GM21526 (cell line): ENCODE measurements at regions not wholly inside any gene's neighbourhood (a gene's known extent, or its start where the extent isn't known, plus 50 kb on each side); places are given as distances from the start of the nearest gene placed in this dataset.
"Not testable (repeated sequence)": the region's sequence is repeated elsewhere in the genome, so short reads cannot be mapped to it uniquely, and the experiment has no call there.

ENCODE experiments used
- ATAC-seq: cut with Tn5 transposase; IDR thresholded peaks from one replicate; pipeline ENCODE4 v1.9.1; 2021; ENCODE audit warnings: moderate library complexity; ENCODE audit not compliant: unreplicated experiment, low FRiP score

DNA sequence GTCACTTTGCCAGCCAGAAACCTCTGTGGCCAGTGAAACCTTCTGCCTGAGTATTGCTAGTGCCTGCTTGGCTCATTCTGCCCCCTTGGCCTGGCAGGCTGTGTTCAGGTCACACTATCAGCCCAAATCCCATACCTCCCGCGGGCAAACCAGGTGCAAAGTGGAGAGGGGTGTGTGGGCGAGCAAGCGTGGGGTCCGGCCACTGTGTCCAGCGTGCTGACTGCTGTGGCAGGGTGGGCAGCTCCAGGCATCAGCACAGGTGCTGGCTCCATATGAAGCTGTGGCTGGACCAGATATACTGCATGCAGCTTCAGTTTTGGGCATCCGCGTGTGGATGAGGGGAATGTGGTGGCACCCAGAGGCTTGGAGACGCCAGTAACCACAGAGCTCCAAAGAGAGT, 576.5 kb upstream of the EDIL3 start:
- ATAC-seq = no peak

DNA sequence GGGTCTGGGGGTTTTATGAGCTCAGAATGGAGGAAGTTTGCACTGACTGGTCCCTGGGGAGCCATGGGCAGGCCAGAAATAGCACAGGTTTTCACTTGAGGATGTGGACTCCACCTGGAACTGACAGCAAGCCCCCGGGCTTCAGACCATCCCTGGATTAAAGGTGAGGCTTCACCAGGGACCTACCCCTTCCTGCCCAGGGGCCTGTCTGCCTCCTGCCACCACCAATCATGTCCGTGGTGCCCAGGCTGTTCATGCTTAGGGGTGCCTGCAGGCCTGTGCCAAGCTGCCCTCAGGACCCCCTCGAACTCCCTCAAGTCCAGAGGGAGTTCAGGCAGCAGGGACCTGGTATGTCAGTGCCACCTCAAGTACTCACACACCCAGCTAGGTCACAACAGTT, 577.2 kb upstream of the EDIL3 start:
- ATAC-seq = no peak

DNA sequence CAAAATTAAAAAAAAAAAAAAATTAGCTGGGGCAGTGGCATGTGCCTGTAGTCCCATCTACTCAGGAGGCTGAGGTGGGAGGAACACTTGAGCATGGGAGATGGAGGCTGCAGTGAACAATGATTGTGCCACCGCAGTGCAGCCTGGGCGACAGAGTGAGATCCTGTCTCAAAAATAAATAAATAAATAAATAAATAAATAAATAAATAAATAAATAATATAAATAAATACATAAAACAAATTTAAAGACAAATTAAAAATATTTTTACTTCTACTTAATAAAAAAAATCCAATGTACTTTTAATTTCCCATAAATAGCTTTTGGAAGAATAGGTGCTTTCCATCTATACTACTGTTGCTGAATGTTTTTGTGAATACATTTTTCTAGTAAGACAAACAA, 598.4 kb upstream of the EDIL3 start:
- ATAC-seq = no peak

DNA sequence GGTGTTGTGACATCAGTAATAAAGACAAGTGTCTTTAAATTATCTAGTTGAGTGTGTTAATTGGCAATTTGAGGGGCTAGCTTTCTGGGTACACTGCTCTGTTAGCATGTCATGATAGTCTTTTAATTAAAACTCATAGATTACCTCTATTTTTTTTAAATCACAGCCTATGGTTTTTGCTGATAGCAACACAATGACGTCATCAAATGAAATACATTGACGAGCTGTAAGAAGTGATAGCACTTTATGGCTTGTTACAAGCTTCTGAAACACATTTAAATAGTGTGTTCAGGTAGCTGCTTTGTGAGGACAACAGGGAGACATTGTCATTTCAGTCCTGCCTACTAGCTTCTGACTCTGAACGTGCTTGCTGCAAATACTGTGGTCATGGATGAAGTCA, 600.5 kb upstream of the EDIL3 start:
- ATAC-seq = no peak

DNA sequence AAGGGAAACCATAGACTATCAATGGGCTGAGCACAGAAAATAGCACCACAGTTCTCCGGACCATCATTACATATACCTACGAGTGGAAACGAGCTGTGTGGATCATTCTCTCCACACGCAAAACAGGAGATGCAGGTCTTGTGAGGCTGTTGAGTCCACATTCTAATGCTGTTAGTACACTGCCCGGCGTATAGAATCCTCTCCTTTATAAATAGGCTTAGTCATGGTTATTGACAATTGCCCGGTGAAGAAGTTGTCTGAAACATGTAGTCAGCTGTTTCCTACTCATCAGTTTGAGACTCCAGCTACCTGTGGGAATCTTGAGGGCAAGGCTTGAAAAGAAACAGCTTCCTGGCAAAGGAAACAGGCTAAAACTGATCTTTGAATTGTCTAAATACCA, 602.0 kb upstream of the EDIL3 start:
- ATAC-seq = no peak

DNA sequence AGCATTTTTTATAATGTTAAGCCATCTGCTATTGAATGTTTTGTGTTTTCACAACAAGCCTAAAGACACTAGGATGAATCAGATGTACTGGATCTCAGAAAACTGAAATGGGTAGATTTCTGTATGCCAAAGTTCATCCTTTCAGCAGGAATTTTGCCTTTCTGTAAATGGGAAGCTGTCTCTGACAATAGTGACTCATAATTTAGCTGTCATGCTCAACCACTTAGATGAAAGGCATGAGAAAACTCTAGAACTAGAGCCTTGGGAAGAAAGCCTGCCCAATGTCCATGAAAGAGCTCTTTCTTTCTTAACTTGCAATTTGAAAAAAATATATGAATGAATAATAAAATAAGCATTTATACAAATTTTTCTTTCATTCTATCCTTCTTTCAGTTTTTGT, 616.0 kb upstream of the EDIL3 start:
- no peak for ATAC-seq

DNA sequence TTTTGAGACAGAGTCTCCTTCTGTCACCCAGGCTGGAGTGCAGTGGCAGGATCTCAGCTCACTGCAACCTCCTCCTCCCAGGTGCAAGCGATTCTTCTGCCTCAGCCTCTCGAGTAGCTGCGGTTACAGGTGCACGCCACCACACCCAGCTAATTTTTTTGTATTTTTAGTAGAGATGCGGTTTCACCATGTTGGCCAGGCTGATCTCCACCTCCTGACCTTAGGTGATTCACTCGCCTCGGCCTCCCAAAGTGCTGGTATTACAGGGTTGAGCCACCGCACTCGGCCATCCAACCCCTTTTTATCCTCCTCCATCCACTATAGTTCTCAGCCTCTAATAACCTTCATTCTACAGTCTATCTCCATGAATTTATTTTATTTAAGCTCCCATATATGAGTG, 617.3 kb upstream of the EDIL3 start:
- not testable (repeated sequence) for ATAC-seq

DNA sequence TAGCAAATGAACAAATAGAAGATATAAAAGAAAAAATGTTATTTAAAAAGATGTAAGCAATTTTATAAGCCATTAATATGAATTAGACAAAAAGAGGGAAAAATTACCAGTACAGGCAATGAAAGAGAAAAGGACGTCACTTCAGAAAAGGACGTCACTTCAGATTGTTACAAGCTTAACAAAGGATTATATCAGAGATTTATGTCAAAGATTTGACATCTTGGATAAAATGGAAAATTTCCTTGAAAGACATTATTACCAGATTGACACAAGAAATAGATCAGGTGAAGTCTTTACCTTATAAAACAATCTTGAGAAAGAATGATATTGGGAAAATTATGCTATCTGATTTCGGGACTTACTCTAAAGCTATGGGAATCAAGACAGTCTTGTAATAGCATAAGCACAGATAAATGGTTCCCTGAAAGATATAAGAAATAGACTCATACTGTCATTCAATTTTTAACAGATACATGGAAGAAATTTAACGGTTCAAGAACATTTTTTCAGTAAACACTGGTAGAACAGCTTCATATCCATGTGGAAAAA, 625.4 kb upstream of the EDIL3 start:
- ATAC-seq = no peak

DNA sequence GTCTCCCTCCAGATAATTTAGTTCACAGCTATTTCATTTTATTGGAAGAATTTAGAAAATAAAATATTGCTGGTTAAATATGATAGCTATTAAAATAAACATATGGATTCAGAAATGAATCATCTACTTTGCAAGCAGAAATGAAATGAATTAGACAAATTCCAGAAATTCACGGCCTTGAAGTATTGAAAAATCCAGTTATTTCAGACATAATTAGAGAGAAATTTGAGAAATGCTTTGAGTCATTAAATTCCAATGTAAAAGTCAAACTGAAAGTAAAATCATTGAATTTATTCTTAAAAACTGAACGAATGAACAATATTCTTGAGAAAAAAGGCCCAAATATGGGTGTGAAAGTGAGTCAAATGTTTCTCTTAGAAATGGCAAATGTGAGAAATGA, 632.6 kb upstream of the EDIL3 start:
- ATAC-seq = no peak

DNA sequence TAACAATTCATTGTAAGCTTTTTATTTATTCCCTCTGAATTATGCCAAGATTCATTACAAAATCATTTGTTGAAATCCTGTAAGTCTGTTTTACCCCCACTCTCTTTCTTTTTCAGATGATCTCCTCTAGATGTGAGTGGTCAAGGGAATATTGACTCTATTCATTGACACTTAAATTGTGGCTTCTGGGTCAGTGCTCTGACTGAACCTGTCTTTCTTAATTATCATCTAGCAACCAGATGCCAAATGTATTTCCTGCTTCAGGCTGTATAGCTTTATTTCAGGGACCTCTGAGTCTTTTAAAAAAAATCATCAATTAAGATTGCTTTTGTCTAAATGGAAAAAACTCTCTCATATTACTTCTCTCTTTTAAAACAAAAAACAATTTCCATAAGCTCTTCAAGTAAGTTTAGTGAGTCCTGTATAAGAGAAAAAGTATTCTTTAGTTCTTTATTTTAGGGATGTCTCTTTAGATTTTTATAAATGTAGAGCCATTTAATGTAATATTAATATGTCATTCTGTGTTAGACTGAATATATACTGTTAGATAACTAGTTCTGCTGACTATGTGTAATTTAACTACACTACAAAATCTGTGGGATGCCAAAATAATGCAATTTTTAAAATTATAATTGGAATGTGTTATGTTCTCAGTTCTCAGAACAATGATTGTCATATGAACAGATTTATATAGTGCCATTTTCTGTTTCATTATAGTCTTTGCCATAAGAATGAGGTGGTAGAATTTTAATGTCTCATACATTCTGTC, 645.8 kb upstream of the EDIL3 start:
- no peak for ATAC-seq

DNA sequence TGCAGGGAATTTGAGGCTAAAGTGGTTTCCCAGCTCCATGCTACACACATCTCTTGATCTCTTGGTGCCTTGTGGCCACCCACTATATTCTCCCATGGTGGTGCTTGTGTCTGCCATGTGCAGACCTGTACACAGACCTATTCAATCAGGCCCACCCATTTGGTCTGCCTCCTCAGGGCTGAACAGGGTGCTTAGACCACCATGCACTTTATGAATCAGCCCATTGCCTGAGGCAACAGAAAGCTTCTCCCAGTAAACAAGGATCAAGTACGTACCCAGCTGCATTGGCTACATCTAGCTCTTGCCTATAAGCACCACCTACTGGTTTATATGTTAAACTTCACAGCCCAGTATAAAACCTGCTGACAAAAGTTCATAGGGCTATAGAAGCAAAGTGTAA, 664.3 kb upstream of the EDIL3 start:
- ATAC-seq = no peak

DNA sequence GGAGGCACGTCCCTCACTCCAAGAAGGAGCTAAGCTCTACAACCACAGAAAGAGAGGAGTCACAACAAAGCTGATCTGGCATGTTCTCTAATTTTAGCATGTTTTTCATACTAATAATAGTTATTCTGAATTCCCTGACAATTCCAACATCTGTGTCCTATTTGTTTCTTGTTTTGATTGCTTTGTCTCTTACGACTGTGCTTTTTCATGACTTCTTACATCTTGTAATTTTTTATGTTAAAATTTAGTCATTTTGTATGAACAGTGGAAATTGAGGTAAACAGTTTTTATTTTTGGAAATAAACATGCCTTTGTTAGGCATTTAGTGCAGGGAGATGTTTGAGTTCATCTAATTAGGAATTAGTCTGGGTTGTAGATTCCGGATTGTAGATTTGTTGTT, 668.1 kb upstream of the EDIL3 start:
- no peak for ATAC-seq

DNA sequence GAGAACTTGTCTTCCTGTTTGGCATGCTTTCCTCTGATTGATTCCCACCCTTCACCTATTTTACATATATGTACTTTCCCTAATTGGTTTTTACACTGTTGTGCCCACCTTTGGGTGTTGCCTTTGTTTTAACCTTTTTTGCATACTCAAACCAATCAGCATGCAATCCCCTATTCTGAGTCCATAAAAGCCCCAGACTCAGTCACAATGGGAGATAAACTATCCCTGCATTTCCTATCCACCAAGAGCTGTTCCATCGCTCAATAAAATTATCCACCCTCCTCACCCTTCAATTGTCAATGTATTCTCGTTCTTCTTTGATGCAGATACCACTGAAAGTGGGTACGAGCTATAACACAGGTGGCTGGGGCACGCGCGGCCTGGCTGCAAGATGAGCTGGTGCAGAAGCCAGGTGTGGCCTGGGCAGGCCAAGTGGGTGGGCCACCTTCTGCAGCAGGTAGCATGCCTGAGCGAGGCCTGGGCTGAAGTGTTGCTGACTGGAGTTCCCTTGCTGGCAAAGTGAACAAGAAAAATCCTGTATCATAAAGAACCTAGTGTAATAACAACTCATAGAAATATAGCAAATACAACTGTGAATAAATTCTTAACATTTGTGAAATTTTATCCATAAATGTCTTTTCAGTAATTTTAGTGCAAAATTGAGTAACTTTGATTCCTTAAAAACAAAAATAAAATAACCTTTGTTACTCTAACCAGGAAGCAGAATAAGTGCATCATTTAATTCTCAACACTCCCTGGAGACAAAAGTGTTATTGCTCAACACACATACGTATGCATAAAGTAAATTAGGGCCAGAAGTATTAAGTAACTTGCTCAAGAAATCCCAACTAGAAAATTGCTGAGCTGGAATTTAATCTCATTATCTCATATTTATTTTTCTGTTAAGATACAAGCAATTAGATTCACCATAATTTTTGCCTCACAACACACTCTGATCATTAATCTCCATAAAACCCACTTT, 685.3 kb upstream of the EDIL3 start:
- ATAC-seq = no peak

DNA sequence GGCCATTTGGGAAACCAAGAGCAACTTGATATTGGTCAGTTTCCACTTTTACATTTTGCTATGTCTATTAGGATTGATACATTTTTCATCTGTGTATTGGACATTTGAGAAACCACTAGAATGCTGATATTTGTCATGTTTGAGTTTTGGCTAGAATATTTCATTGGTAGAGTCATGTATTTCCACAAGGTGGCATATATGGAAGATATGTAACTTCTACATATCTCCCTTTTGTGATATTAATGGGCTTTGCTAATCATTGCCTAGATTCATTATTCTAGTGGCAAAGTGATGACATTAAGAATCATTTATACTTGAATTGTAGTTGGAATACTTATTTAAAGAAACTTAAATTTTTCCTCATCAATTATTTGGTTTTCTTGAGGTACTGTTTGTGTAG, 692.9 kb upstream of the EDIL3 start:
- ATAC-seq = no peak

DNA sequence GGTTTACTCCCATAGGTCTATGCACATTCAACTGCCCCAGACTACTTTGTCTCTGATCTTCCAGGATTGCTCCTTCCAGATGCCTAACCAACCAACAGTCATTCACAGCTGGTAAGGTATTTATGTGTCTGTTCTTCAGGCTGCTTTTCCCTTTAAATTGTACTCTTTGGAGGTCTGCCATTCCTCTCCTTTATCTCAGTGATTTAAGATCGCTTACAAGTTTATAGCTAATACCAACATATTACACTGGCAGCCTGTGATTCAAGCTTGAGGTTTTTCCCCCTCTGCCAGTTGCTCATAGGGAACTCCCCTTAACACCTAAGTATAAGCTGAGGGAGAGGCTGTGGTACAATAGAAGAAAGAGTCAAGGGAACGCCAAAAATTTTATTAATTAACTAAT, 711.7 kb upstream of the EDIL3 start:
- ATAC-seq = no peak

DNA sequence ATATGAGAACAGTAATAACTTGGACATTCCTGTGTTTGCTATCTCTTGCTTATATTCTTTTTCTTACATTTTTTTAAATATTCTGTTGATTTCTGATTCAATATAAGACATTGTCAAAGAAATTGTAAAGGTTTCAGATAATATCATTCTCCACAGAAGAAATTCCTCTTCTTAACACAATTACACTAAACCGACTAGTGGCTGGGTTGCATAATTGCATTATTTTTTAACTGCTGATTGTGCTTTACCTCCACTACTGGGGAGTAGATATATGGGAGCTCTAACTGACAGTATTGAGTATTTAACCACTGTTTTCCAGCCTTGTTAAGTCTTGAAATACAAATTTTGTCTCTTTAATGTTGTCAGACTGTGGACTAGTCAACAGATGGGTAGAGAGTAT, 723.8 kb upstream of the EDIL3 start:
- no peak for ATAC-seq

DNA sequence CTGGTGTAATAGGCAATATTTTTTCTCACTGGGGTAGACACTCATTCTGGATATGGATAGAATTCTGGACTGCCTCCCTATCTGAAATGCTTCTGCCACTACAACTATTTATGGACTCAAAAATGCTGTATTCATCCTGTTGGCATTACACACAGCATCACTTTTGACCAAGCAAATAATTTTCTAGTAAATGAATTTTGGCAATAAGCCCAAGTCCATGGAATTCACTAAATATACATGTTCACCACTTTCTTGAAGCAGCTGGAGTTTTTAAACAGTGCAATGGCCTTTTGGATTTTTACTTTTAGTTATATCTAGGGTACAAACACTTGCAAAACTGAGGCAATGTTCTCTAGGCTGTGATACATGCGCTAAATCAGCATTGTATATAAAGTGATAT, 724.9 kb upstream of the EDIL3 start:
- no peak for ATAC-seq

DNA sequence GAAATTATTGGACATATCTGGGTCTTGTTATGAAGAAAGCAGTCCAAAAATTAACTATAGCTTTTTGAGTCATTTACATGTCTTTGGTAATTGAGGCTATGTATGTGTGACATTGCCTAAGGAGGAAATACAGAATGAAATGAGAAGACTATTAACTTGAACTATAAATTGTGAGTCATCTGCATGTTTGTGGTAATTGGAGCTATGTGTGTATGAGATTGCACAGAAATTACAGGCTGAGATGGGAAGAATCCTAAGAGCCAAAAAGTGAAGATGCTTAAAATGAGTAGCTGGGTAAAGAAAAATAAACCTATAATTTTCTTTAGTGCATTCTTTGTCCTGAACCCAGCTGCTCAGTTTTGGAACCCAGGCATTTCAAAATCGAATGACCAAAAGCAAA, 747.6 kb upstream of the EDIL3 start:
- no peak for ATAC-seq

DNA sequence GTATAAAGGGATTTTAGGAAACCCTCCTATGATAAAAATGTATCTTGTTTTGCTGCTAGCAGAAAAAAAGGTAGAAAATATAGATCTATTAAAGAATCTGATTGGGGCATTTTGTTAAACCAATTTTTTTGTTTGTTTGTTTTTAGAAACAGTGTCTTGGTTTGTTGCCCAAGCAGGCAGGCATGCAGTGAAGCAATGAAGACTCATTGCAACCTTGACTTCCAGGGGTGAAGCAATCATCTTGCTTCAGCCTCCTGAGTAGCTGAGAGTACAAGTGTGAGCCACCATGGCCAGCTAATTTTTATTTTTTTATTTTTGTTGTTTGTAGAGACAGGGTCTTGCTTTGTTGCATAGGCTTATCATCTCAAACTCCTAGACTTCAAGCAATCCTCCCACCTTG, 755.8 kb upstream of the EDIL3 start:
- ATAC-seq = no peak

DNA sequence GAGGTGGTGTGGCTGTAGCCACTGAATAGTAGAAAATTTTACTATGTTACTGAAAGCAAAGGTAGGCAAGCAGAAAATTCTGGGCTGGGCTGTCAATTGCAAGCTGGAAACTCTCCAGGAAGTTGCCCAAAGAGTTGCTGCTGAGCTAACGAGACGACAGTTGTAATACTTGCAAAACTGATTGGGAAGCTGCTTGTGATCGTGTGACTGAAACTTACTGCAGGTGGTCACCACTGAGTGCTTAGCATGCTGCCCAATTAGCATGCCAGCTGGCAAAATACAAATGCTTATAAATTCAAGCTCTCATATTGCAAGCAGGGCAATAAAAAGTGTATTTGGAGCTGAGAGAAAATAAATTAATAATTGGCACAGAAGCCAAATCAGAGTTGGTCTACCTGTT, 758.5 kb upstream of the EDIL3 start:
- no peak for ATAC-seq

DNA sequence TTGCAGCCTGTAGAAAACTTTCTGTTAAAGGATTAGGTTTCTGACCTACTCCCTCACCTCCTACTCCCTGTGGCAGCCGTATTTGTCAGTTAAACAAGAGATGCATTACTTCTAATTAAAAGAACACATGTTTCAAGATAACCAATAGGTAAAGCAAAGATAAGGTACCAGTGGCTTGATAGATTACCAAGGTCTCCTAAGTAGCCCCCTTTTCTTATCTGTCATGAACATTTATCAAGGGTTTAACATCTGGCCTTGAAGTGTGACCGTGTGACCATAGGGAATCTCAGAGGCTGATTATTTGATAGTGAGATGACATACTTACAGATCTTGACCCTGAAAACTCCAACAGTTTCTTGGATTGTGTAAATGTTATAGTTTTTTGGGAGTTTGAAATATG, 764.0 kb upstream of the EDIL3 start:
- no peak for ATAC-seq

DNA sequence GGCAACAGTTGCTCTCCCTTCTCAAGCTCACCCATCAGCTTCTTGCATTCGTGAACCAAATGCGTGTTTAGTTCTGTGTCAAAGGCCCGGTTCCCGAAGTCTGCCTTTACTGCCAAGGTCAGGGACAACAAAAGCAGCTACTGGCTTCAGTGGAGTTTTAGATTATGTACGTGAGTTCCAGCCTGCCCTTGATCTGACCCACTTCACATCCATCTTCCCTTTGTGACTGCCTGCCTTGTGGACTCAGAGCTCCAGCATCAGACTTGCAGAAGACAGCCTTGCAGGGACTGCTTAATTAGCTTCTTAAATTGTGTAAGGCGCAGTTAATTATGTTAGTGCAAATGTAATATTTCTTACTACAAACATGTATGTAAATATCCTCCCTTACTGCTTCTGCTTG, 774.7 kb upstream of the EDIL3 start:
- ATAC-seq = no peak
